IMR-90 (cell line): ENCODE measurements at regions not wholly inside any gene's neighbourhood (a gene's known extent, or its start where the extent isn't known, plus 50 kb on each side); places are given as distances from the start of the nearest gene placed in this dataset.

Experiments used
- ATAC-seq: fragments of 200-7000 bp; cut with Tn5 transposase; 2 replicates; pipeline ENCODE4 v1.9.1; 2020; ENCODE audit warnings: low read depth, mild to moderate bottlenecking, moderate library complexity
- BruUV-seq: library from RNA; stranded (reverse); fragments of 400-500 nt; replicated peaks from 2 replicates; lab custom pipeline; 2021; lab: Mats Ljungman, UMichigan
- CTCF ChIA-PET: fragments of 300-600 bp; formaldehyde crosslinking; extraction: SDS; loops from one replicate; lab custom pipeline; 2021; ENCODE audit warnings: antibody characterized with exemption; lab: Yijun Ruan, JAX
- POLR2A ChIA-PET: fragments of 300-600 bp; sonication (Branson Sonifier 250); formaldehyde crosslinking; loops from one replicate; lab custom pipeline; 2022; ENCODE audit warnings: antibody characterized with exemption; ENCODE audit not compliant: unreplicated experiment; lab: Charles Lee
- DNase-seq: peaks from one replicate; pipeline ENCODE4 v3.0.0; 2013
- H2AFZ ChIP-seq: replicated peaks from 2 replicates; pipeline ENCODE3; 2013; ENCODE audit warnings: low read length, mild to moderate bottlenecking; ENCODE audit not compliant: poor library complexity
- H2AK5ac ChIP-seq: 2 replicates; pipeline ENCODE4 v1.6.1; 2013; ENCODE audit warnings: low read depth, low read length, inconsistent platforms
- H2AK9ac ChIP-seq: replicated peaks from 2 replicates; pipeline ENCODE3; 2013; ENCODE audit warnings: mild to moderate bottlenecking, low read depth, low read length, moderate library complexity; ENCODE audit not compliant: poor library complexity
- H2BK120ac ChIP-seq: 2 replicates; pipeline ENCODE4 v1.6.1; 2013; ENCODE audit warnings: low read depth, low read length, inconsistent platforms
- H2BK15ac ChIP-seq: 3 replicates; pipeline ENCODE4 v1.6.1; 2013; ENCODE audit warnings: low read depth, low read length, inconsistent platforms
- H2BK20ac ChIP-seq: 2 replicates; pipeline ENCODE4 v1.6.1; 2013; ENCODE audit warnings: low read depth, mild to moderate bottlenecking, inconsistent platforms, low read length, moderate library complexity
- H2BK5ac ChIP-seq: 2 replicates; pipeline ENCODE4 v1.6.1; 2013; ENCODE audit warnings: mild to moderate bottlenecking, low read depth, low read length, inconsistent platforms; ENCODE audit not compliant: poor library complexity, severe bottlenecking
- H3K14ac ChIP-seq: replicated peaks from 2 replicates; pipeline ENCODE4 v1.6.1; 2013; ENCODE audit warnings: low read depth, low read length, inconsistent platforms
- H3K18ac ChIP-seq: 2 replicates; pipeline ENCODE4 v1.6.1; 2013; ENCODE audit warnings: low read depth, low read length, control low read depth
- H3K23ac ChIP-seq: 2 replicates; pipeline ENCODE4 v1.6.1; 2013; ENCODE audit warnings: low read depth, low read length, inconsistent platforms
- H3K27ac ChIP-seq: 2 replicates; pipeline ENCODE4 v1.5.1; 2013; ENCODE audit warnings: mild to moderate bottlenecking, control low read depth, low read length; ENCODE audit not compliant: insufficient read depth
- H3K27me3 ChIP-seq: 2 replicates; pipeline ENCODE4 v1.6.1; 2013; ENCODE audit warnings: low read length; ENCODE audit not compliant: control insufficient read depth, insufficient read depth
- H3K36me3 ChIP-seq: 2 replicates; pipeline ENCODE4 v1.6.1; 2013; ENCODE audit warnings: low read length, mixed read lengths; ENCODE audit not compliant: control insufficient read depth, insufficient read depth
- H3K4ac ChIP-seq: 2 replicates; pipeline ENCODE4 v1.6.1; 2013; ENCODE audit warnings: low read depth, low read length, inconsistent platforms
- H3K4me1 ChIP-seq: 2 replicates; pipeline ENCODE4 v1.6.1; 2013; ENCODE audit warnings: low read length, mixed read lengths; ENCODE audit not compliant: control insufficient read depth, insufficient read depth
- H3K4me2 ChIP-seq: 2 replicates; pipeline ENCODE4 v1.6.1; 2013; ENCODE audit warnings: low read depth, mild to moderate bottlenecking, control low read depth, low read length, moderate library complexity
- H3K4me3 ChIP-seq: 2 replicates; pipeline ENCODE4 v1.5.1; 2013; ENCODE audit warnings: low read depth, mild to moderate bottlenecking, control low read depth, low read length, moderate library complexity; ENCODE audit not compliant: insufficient read depth
- H3K56ac ChIP-seq: 2 replicates; pipeline ENCODE4 v1.6.1; 2013; ENCODE audit warnings: low read length, inconsistent platforms; ENCODE audit not compliant: insufficient read depth; ENCODE audit errors: extremely low read depth
- H3K79me1 ChIP-seq, 2 experiments: 2 replicates each; pipeline ENCODE4 v1.6.1; 2013; ENCODE audit warnings: low read length in 2 of 2, inconsistent platforms in 1 of 2, low read depth in 1 of 2
- H3K9ac ChIP-seq: 2 replicates; pipeline ENCODE4 v1.6.1; 2013; ENCODE audit warnings: low read depth, low read length, control low read depth
- H3K9me1 ChIP-seq: 2 replicates; pipeline ENCODE4 v1.6.1; 2013; ENCODE audit warnings: low read length, inconsistent platforms; ENCODE audit not compliant: insufficient read depth
- H3K9me3 ChIP-seq: 2 replicates; pipeline ENCODE4 v1.6.1; 2013; ENCODE audit warnings: low read length; ENCODE audit not compliant: control insufficient read depth, insufficient read depth
- H4K20me1 ChIP-seq: 2 replicates; pipeline ENCODE4 v1.6.1; 2013; ENCODE audit warnings: low read length, inconsistent platforms; ENCODE audit not compliant: insufficient read depth
- H4K5ac ChIP-seq: 2 replicates; pipeline ENCODE4 v1.6.1; 2013; ENCODE audit warnings: mild to moderate bottlenecking, low read depth, low read length, control low read depth
- H4K8ac ChIP-seq, 2 experiments: 2 replicates each; pipeline ENCODE4 v1.6.1; 2013; ENCODE audit warnings: low read depth in 2 of 2, low read length in 2 of 2, control low read depth in 1 of 2, inconsistent platforms in 1 of 2
- H4K91ac ChIP-seq: 2 replicates; pipeline ENCODE4 v1.6.1; 2013; ENCODE audit warnings: low read depth, low read length, inconsistent platforms; ENCODE audit not compliant: insufficient read depth
- CEBPB ChIP-seq: IDR thresholded peaks from 2 replicates; pipeline ENCODE4 v1.6.1; 2012; ENCODE audit warnings: low read depth, low read length, improper control_type of control experiment
- CHD1 ChIP-seq: IDR thresholded peaks from 2 replicates; pipeline ENCODE4 v1.6.1; 2012; ENCODE audit warnings: low read depth, low read length, improper control_type of control experiment
- ELK1 ChIP-seq: fragments of 150-350 bp; IDR thresholded peaks from 2 replicates; pipeline ENCODE4 v1.6.1; 2016; ENCODE audit warnings: low read depth, mild to moderate bottlenecking, low read length, moderate library complexity, borderline replicate concordance
- FOS ChIP-seq: fragments of 150-350 bp; IDR thresholded peaks from 2 replicates; pipeline ENCODE4 v1.6.1; 2016; ENCODE audit warnings: low read depth, low read length
- MXI1 ChIP-seq: IDR thresholded peaks from 2 replicates; pipeline ENCODE4 v1.6.1; 2012; ENCODE audit warnings: low read depth, mild to moderate bottlenecking, low read length, moderate library complexity, borderline replicate concordance
- NFE2L2 ChIP-seq: fragments of 150-350 bp; IDR thresholded peaks from 2 replicates; pipeline ENCODE4 v1.6.1; 2016; ENCODE audit warnings: low read depth, mild to moderate bottlenecking, low read length
- POLR2A ChIP-seq: IDR thresholded peaks from 2 replicates; pipeline ENCODE4 v1.6.1; 2012; ENCODE audit warnings: mild to moderate bottlenecking, low read depth, low read length
- RAD21 ChIP-seq: IDR thresholded peaks from 2 replicates; pipeline ENCODE4 v1.6.1; 2012; ENCODE audit warnings: low read length, improper control_type of control experiment
- RCOR1 ChIP-seq: IDR thresholded peaks from 2 replicates; pipeline ENCODE4 v1.6.1; 2012; ENCODE audit warnings: mild to moderate bottlenecking, low read length, improper control_type of control experiment; ENCODE audit not compliant: insufficient replicate concordance
- RFX5 ChIP-seq: IDR thresholded peaks from 2 replicates; pipeline ENCODE4 v1.8.0; 2012; ENCODE audit warnings: low read depth, mild to moderate bottlenecking, low read length, moderate library complexity
- USF2 ChIP-seq: fragments of 150-350 bp; IDR thresholded peaks from 2 replicates; pipeline ENCODE4 v1.6.1; 2017; ENCODE audit warnings: mild to moderate bottlenecking, antibody characterized with exemption, low read length, low read depth
- WGBS, 2 experiments: methylation state at CpG; one replicate each; pipeline versions ENCODE4 v1.1.5 to v1.1.7; 2013; ENCODE audit warnings: missing lambda C conversion rate in 2 of 2; ENCODE audit not compliant: insufficient read length in 1 of 2; ENCODE audit errors: extremely low coverage in 2 of 2; 5-methylcytosine and 5-hydroxymethylcytosine counted together
- dilution Hi-C: fragments of 300-500 bp; cut with HindIII; formaldehyde crosslinking; loops from one replicate; pipeline ENCODE4 v1.14.3; 2018; ENCODE audit warnings: low sequenced_read_pairs; ENCODE audit not compliant: unreplicated experiment
- in situ Hi-C: fragments of 300-500 bp; cut with MboI; formaldehyde crosslinking; loops from 3 replicates; pipeline ENCODE4 v1.14.3; 2019; ENCODE audit warnings: low sequenced_read_pairs, inconsistent platforms, mixed read lengths
- intact Hi-C: fragments of 100-400 bp; cut with micrococcal nuclease; formaldehyde crosslinking; loops from 2 replicates; pipeline ENCODE4 v1.10.0; 2022

DNA sequence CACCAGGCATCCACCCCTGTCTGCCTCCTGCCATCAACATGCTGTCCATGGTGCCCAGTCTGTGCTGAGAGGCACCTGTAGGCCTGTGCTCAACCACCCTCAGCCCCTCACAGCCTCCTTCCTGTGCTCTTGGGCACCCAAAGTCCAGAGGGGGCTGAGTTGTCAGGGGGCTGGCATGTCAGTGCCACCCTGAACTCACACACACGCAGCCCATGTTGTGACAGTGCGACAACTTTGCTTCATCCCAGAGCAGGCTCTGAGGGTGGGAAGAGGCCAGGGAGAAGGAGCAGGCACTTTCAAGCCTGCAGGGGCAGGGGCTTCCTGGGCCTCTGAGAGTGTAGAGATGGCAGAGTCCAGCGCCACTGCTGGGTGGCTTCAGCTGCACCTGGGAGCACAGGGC lies 491.0 kb downstream of the TMEM135 start:
- H3K4ac ChIP-seq = no peak overlapping the region
- BruUV-seq = no TSS peak
- no peak overlapping the region for H2BK5ac ChIP-seq
- no peak overlapping the region for H4K8ac ChIP-seq
- H3K4me1 ChIP-seq = no peaks in the 10 kb centered on the region
- H3K79me1 ChIP-seq = no peaks in the 10 kb centered on the region
- ChIA-PET CTCF (no interaction called here), POLR2A (no interaction called here)
- no peak overlapping the region for H2AFZ ChIP-seq
- H2BK15ac ChIP-seq = no peak overlapping the region
- in situ Hi-C loops (no loop called here), intact Hi-C loops (no loop called here), dilution Hi-C loops (no loop called here)
- no peak overlapping the region for H3K18ac ChIP-seq
- no peak overlapping the region for H2BK120ac ChIP-seq
- no peaks in the 10 kb centered on the region; the same call in 1 of the 2 replicates for H3K9me1 ChIP-seq
- no peaks in the 10 kb centered on the region for H4K20me1 ChIP-seq
- WGBS, 2 experiments = no CpG with 5 or more reads among the region's 3 CpGs
- no peak overlapping the region for H4K91ac ChIP-seq
- no peak overlapping the region for H3K23ac ChIP-seq
- no peak overlapping the region for H2BK20ac ChIP-seq
- no peak overlapping the region for H3K56ac ChIP-seq
- H3K27ac ChIP-seq = no peak overlapping the region
- no peak overlapping the region for H3K14ac ChIP-seq
- ATAC-seq = no peak
- no peak for DNase-seq
- H3K9me3 ChIP-seq = no peaks in the 10 kb centered on the region
- TF ChIP-seq RFX5 (no peak), CHD1 (no peak), MXI1 (no peak), RCOR1 (no peak), USF2 (no peak), CEBPB (no peak), NFE2L2 (no peak), POLR2A (no peak), FOS (no peak), RAD21 (no peak), ELK1 (no peak)
- no peaks in the 10 kb centered on the region; the same call in 1 of the 2 replicates for H3K27me3 ChIP-seq
- H3K4me3 ChIP-seq = no peak overlapping the region
- H3K4me2 ChIP-seq = no peak overlapping the region
- no peaks in the 10 kb centered on the region for H3K36me3 ChIP-seq
- H2AK5ac ChIP-seq = no peak overlapping the region
- no peak overlapping the region for H3K9ac ChIP-seq
- no peak overlapping the region for H4K5ac ChIP-seq
- no peak overlapping the region for H2AK9ac ChIP-seq
